Neural cell (in vitro differentiated cells): ENCODE measurements at regions not wholly inside any gene's neighbourhood (a gene's known extent, or its start where the extent isn't known, plus 50 kb on each side); places are given as distances from the start of the nearest gene placed in this dataset.

Experiments used
- H2AFZ ChIP-seq: fragments of 200-600, 300-800 bp; sonication (generic), shearing (Covaris generic); 2 replicates; pipeline ENCODE4 v1.6.0; 2014; ENCODE audit warnings: low read depth, mild to moderate bottlenecking, antibody characterized with exemption, low read length, moderate library complexity
- H3F3A ChIP-seq: fragments of 200-600 bp; shearing (Covaris generic); 2 replicates; pipeline ENCODE4 v1.6.1; 2016; ENCODE audit warnings: mild to moderate bottlenecking, moderate library complexity, mixed read lengths, antibody characterized with exemption, low read length; ENCODE audit not compliant: insufficient read depth, poor library complexity, severe bottlenecking
- H3K27ac ChIP-seq: fragments of 200-600, 300-800 bp; sonication (generic), shearing (Covaris generic); 2 replicates; pipeline ENCODE4 v1.5.1; 2014; ENCODE audit warnings: mild to moderate bottlenecking, low read length, moderate library complexity
- H3K27me3 ChIP-seq: fragments of 300-800, 200-600 bp; sonication (generic), shearing (Covaris generic); 2 replicates; pipeline ENCODE4 v1.6.0; 2014; ENCODE audit warnings: mild to moderate bottlenecking, low read depth, low read length, moderate library complexity; ENCODE audit not compliant: insufficient read depth
- H3K36me3 ChIP-seq: fragments of 300-800, 200-600 bp; sonication (generic), shearing (Covaris generic); 2 replicates; pipeline ENCODE4 v1.5.1; 2014; ENCODE audit warnings: mild to moderate bottlenecking, antibody characterized with exemption, low read length, moderate library complexity; ENCODE audit not compliant: insufficient read depth
- H3K4me2 ChIP-seq: fragments of 300-800, 200-600 bp; sonication (generic), shearing (Covaris generic); 2 replicates; pipeline ENCODE4 v1.6.0; 2014; ENCODE audit warnings: mild to moderate bottlenecking, low read length
- H3K4me3 ChIP-seq: fragments of 300-800, 200-600 bp; sonication (generic), shearing (Covaris generic); 2 replicates; pipeline ENCODE4 v1.5.1; 2014; ENCODE audit warnings: mild to moderate bottlenecking, low read length, moderate library complexity
- H3K79me2 ChIP-seq: fragments of 200-600 bp; shearing (Covaris generic); replicated peaks from 2 replicates; pipeline ENCODE4 v1.6.0; 2014; ENCODE audit warnings: mild to moderate bottlenecking, low read length, moderate library complexity; ENCODE audit not compliant: insufficient read depth
- H3K9ac ChIP-seq: fragments of 300-800, 200-600 bp; sonication (generic), shearing (Covaris generic); 2 replicates; pipeline ENCODE4 v1.6.1; 2016; ENCODE audit warnings: mild to moderate bottlenecking, low read length, mixed read lengths
- H3K9me2 ChIP-seq: fragments of 200-600 bp; shearing (Covaris generic); 2 replicates; pipeline ENCODE4 v1.6.1; 2016; ENCODE audit warnings: mild to moderate bottlenecking, low read length, mixed read lengths; ENCODE audit not compliant: insufficient read depth
- H3K9me3 ChIP-seq: fragments of 200-600, 300-800 bp; sonication (generic), shearing (Covaris generic); 2 replicates; pipeline ENCODE4 v1.6.1; 2016; ENCODE audit warnings: mild to moderate bottlenecking, mixed run types, low read length, moderate library complexity, mixed read lengths
- H4K20me1 ChIP-seq: fragments of 200-600 bp; shearing (Covaris generic); 2 replicates; pipeline ENCODE4 v1.6.1; 2016; ENCODE audit warnings: mild to moderate bottlenecking, mixed run types; ENCODE audit not compliant: insufficient read depth
- CTCF ChIP-seq: fragments of 450-650 bp; IDR thresholded peaks from 2 replicates; pipeline ENCODE4 v1.5.1; 2014; ENCODE audit warnings: antibody characterized with exemption, mild to moderate bottlenecking, moderate library complexity; ENCODE audit not compliant: poor library complexity, severe bottlenecking
- EP300 ChIP-seq: fragments of 450-650 bp; conservative IDR thresholded peaks from 2 replicates; pipeline ENCODE4 v1.6.1; 2014; ENCODE audit warnings: antibody characterized with exemption, mild to moderate bottlenecking, moderate library complexity; ENCODE audit not compliant: poor library complexity, severe bottlenecking
- EZH2 ChIP-seq: fragments of 200-600, 300-800 bp; shearing (Covaris generic), sonication (generic); IDR thresholded peaks from 2 replicates; pipeline ENCODE4 v1.6.1; 2014; ENCODE audit warnings: antibody characterized with exemption, low read length, borderline replicate concordance, mild to moderate bottlenecking; ENCODE audit not compliant: insufficient read depth, poor library complexity, severe bottlenecking
- MXI1 ChIP-seq: fragments of 450-650 bp; conservative IDR thresholded peaks from 2 replicates; pipeline ENCODE4 v1.6.1; 2014; ENCODE audit warnings: antibody characterized with exemption, mild to moderate bottlenecking; ENCODE audit not compliant: poor library complexity, severe bottlenecking
- POLR2AphosphoS5 ChIP-seq: IDR thresholded peaks from 2 replicates; pipeline ENCODE4 v1.6.1; 2012
- RAD21 ChIP-seq: fragments of 450-650 bp; conservative IDR thresholded peaks from 2 replicates; pipeline ENCODE4 v1.6.1; 2014; ENCODE audit warnings: antibody characterized with exemption, mild to moderate bottlenecking, moderate library complexity
- REST ChIP-seq: IDR thresholded peaks from 2 replicates; pipeline ENCODE4 v1.6.1; 2012; ENCODE audit warnings: borderline replicate concordance
- SMC3 ChIP-seq: fragments of 450-650 bp; conservative IDR thresholded peaks from 2 replicates; pipeline ENCODE4 v1.6.1; 2014; ENCODE audit warnings: antibody characterized with exemption, mild to moderate bottlenecking, moderate library complexity; ENCODE audit not compliant: poor library complexity
- TAF1 ChIP-seq: IDR thresholded peaks from 2 replicates; pipeline ENCODE4 v1.6.1; 2012; ENCODE audit warnings: low read depth

- no peak overlapping the region for H2AFZ ChIP-seq
- H3K4me3 ChIP-seq: no peak overlapping the region
- no peak overlapping the region for H3K27ac ChIP-seq
- no peaks in the 10 kb centered on the region for H3K9me2 ChIP-seq
- H3K79me2 ChIP-seq: no peaks in the 10 kb centered on the region
- TF ChIP-seq EP300 (no peak), POLR2AphosphoS5 (no peak), MXI1 (no peak), EZH2 (no peak), REST (no peak), RAD21 (no peak), SMC3 (no peak), TAF1 (no peak), CTCF (no peak)
- H3K4me2 ChIP-seq: no peak overlapping the region
- H3K9me3 ChIP-seq: no peaks in the 10 kb centered on the region
- no peaks in the 10 kb centered on the region for H3K27me3 ChIP-seq
- no peaks in the 10 kb centered on the region for H3K36me3 ChIP-seq
- no peaks in the 10 kb centered on the region for H4K20me1 ChIP-seq
- no peaks in the 10 kb centered on the region for H3F3A ChIP-seq
- no peak overlapping the region for H3K9ac ChIP-seq
Observed at GRCh38 chr1:87511449-87511848, 182.8 kb downstream of the LMO4 start.

- no peak for TF ChIP-seq POLR2AphosphoS5
- no peak for TF ChIP-seq MXI1
- no peak for TF ChIP-seq CTCF
- no peak for TF ChIP-seq TAF1
- TF ChIP-seq RAD21: no peak
- no peak overlapping the region for H3K4me2 ChIP-seq
Observed at GRCh38 chr1:87512431-87512830, 183.8 kb downstream of the LMO4 start.

More at GRCh38 chr1:87512431-87512830, 183.8 kb downstream of the LMO4 start:
- Histone ChIP-seq H3K27ac (no peak overlapping the region), H3F3A (no peaks in the 10 kb centered on the region), H3K79me2 (no peaks in the 10 kb centered on the region), H3K27me3 (no peaks in the 10 kb centered on the region), H3K9ac (no peak overlapping the region), H3K36me3 (no peaks in the 10 kb centered on the region), H3K9me3 (no peaks in the 10 kb centered on the region), H3K9me2 (no peaks in the 10 kb centered on the region), H3K4me3 (no peak overlapping the region), H4K20me1 (no peaks in the 10 kb centered on the region), H2AFZ (no peak overlapping the region)
